Prostate gland (tissue), 2 donors: ENCODE measurements at regions not wholly inside any gene's neighbourhood (a gene's known extent, or its start where the extent isn't known, plus 50 kb on each side); places are given as distances from the start of the nearest gene placed in this dataset.

Experiments used
- CTCF ChIP-seq, 4 experiments: fragments of 200-600 bp in 2 of 4; fragments of 450-650 bp in 2 of 4; sonication (generic) in 2 of 4; IDR thresholded peaks; 1 replicate in 3 of 4; 2 replicates in 1 of 4; pipeline ENCODE4 v1.5.1; 2016 to 2019; ENCODE audit warnings: antibody characterized with exemption in 4 of 4, mild to moderate bottlenecking in 2 of 4, moderate library complexity in 2 of 4
- POLR2A ChIP-seq: fragments of 450-650 bp; IDR thresholded peaks from one replicate; pipeline ENCODE4 v1.6.1; 2016; ENCODE audit warnings: antibody characterized with exemption, mild to moderate bottlenecking

GRCh38 chr4:57462843-57463242, 352.7 kb upstream of the IGFBP7 start:
- TF ChIP-seq CTCF (IDR thresholded peaks at IDR 0.05) = no peak
- TF ChIP-seq POLR2A = no peak
